ENCODE measurements at regions not wholly inside any gene's neighbourhood (a gene's known extent, or its start where the extent isn't known, plus 50 kb on each side); places are given as distances from the start of the nearest gene placed in this dataset.
"Not testable (repeated sequence)": the region's sequence is repeated elsewhere in the genome, so short reads cannot be mapped to it uniquely, and the experiment has no call there.

GRCh38 chr5:21398511-21398910 is 1410.5 kb upstream of the CDH18 start:
- no peak for TF ChIP-seq CTCF (IDR thresholded peaks at IDR 0.05; ENCODE audit: control insufficient read depth, insufficient read depth, low read depth, low read length, missing control alignments)
- DNase-seq (ENCODE audit: low read depth) = no peak
- no peak overlapping the region for H3K4me3 ChIP-seq (ENCODE audit: control insufficient read depth, low read depth, low read length)

- TF ChIP-seq CTCF (IDR thresholded peaks at IDR 0.05; ENCODE audit: control insufficient read depth, insufficient read depth, low read depth, low read length, missing control alignments) = no peak
- no peak for DNase-seq (ENCODE audit: low read depth)
- no peak overlapping the region for H3K4me3 ChIP-seq (ENCODE audit: control insufficient read depth, low read depth, low read length)
These were observed 1409.7 kb upstream of the CDH18 start for GRCh38 chr5:21397693-21398092.

- no peak for DNase-seq (ENCODE audit: low read depth)
- no peak overlapping the region for H3K4me3 ChIP-seq (ENCODE audit: control insufficient read depth, low read depth, low read length)
- no peak for TF ChIP-seq CTCF (IDR thresholded peaks at IDR 0.05; ENCODE audit: control insufficient read depth, insufficient read depth, low read depth, low read length, missing control alignments)
These were observed 1403.5 kb upstream of the CDH18 start for GRCh38 chr5:21391506-21391905.

- not testable (repeated sequence) for DNase-seq (ENCODE audit: low read depth); H3K4me3 ChIP-seq (ENCODE audit: control insufficient read depth, low read depth, low read length)
These were observed 1372.8 kb upstream of the CDH18 start for GRCh38 chr5:21360754-21361153.

GRCh38 chr5:21341948-21342261 is 1353.9 kb upstream of the CDH18 start:
- not testable (repeated sequence) for DNase-seq (ENCODE audit: low read depth); H3K4me3 ChIP-seq (ENCODE audit: control insufficient read depth, low read depth, low read length)

- H3K4me3 ChIP-seq (ENCODE audit: control insufficient read depth, low read depth, low read length); DNase-seq (ENCODE audit: low read depth): not testable (repeated sequence)
These were observed 1353.4 kb upstream of the CDH18 start for GRCh38 chr5:21341203-21341947.

- not testable (repeated sequence) for DNase-seq (ENCODE audit: low read depth); H3K4me3 ChIP-seq (ENCODE audit: control insufficient read depth, low read depth, low read length)
These were observed 1352.2 kb upstream of the CDH18 start for GRCh38 chr5:21340233-21340632.

GRCh38 chr5:21336478-21336877 is 1348.5 kb upstream of the CDH18 start:
- DNase-seq (ENCODE audit: low read depth); H3K4me3 ChIP-seq (ENCODE audit: control insufficient read depth, low read depth, low read length): not testable (repeated sequence)

- not testable (repeated sequence) for DNase-seq (ENCODE audit: low read depth); H3K4me3 ChIP-seq (ENCODE audit: control insufficient read depth, low read depth, low read length)
These were observed 1327.4 kb upstream of the CDH18 start for GRCh38 chr5:21315376-21315775.

- DNase-seq (ENCODE audit: low read depth); H3K4me3 ChIP-seq (ENCODE audit: control insufficient read depth, low read depth, low read length): not testable (repeated sequence)
These were observed 1313.2 kb upstream of the CDH18 start for GRCh38 chr5:21301205-21301604.

- not testable (repeated sequence) for H3K4me3 ChIP-seq (ENCODE audit: control insufficient read depth, low read depth, low read length); DNase-seq (ENCODE audit: low read depth)
These were observed 1286.4 kb upstream of the CDH18 start for GRCh38 chr5:21274361-21274760.
